ENCODE measurements at regions not wholly inside any gene's neighbourhood (a gene's known extent, or its start where the extent isn't known, plus 50 kb on each side); places are given as distances from the start of the nearest gene placed in this dataset.

- TF ChIP-seq, protein P1, sequence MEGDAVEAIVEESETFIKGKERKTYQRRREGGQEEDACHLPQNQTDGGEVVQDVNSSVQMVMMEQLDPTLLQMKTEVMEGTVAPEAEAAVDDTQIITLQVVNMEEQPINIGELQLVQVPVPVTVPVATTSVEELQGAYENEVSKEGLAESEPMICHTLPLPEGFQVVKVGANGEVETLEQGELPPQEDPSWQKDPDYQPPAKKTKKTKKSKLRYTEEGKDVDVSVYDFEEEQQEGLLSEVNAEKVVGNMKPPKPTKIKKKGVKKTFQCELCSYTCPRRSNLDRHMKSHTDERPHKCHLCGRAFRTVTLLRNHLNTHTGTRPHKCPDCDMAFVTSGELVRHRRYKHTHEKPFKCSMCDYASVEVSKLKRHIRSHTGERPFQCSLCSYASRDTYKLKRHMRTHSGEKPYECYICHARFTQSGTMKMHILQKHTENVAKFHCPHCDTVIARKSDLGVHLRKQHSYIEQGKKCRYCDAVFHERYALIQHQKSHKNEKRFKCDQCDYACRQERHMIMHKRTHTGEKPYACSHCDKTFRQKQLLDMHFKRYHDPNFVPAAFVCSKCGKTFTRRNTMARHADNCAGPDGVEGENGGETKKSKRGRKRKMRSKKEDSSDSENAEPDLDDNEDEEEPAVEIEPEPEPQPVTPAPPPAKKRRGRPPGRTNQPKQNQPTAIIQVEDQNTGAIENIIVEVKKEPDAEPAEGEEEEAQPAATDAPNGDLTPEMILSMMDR (conservative IDR thresholded peaks at IDR 0.05; ENCODE audit: low read length): no peak
- no peak for TF ChIP-seq EZH2phosphoT487 (IDR thresholded peaks at IDR 0.05; ENCODE audit: borderline replicate concordance, low read depth, low read length)
Observed at GRCh38 chr1:209387969-209388329, 195.6 kb upstream of the CAMK1G start.
